HCEC 1CT (cell line): ENCODE measurements at regions not wholly inside any gene's neighbourhood (a gene's known extent, or its start where the extent isn't known, plus 50 kb on each side); places are given as distances from the start of the nearest gene placed in this dataset.

Experiments used
- DNase-seq: peaks from one replicate; pipeline ENCODE4 v3.0.0-alpha.2; 2017

DNA sequence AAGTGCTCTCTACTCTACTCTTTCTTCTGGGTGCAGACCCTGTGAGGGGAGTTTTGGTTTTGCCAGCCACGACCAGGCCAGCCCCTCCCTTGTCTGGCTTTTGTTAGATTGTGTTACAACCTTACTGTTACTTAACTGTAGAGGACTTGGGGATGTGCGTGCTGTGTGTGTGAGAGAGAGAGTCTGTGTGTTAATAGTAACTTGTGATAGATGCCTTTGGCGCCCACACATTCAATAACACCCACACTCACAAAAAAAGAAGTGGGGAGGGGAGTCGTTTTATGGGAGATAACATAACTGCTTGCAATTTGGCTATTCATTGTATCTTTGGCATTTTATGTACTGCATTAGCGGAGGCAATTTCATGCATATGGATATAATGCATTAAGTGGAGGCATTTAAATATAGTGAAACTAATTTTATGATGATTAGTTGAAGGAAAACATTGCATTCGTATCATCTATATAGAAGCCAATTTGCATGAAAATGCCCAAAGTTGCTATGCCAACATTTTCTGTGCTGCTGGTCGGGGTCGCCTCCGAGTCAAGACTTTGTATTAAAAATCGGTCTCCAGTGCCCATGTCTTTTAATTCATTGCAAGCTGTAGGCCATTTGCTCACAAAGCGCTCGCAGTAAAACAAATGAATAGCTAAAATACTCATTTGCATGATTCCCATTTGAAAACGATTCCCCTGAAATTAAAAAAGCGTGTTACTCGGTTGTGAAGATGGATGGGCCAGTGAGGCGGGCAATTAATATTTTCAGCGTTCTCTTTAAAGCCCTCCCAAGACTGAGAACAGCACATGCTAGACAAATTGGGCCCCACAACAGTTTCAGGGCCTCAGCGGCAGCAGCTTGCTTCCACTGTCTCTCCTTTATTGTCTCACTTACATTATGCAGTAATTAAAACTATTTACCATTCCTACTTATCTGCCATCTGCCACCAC, 158.5 kb upstream of the SMAD3 start:
- no peak for DNase-seq

- DNase-seq = no peak
Measured at GRCh38 chr15:66907826-66908743, 157.3 kb upstream of the SMAD3 start.

DNA sequence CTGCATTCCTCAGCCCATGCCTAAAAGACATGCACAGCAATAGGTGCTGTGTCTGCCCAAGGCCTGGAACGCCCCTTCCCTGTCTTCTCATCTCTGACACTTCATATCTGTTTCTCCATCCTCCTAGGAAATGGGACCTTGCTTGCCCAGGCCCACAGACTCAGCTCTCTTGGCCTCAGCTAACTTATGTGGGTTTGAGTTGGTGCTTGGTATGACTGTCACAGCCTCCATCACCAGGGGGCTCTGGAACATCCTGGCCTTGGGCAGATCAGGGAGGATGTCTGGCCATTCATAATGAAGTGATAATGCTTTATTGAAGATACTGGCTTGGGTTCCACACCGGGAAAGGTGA, 156.7 kb upstream of the SMAD3 start:
- DNase-seq = no peak

DNA sequence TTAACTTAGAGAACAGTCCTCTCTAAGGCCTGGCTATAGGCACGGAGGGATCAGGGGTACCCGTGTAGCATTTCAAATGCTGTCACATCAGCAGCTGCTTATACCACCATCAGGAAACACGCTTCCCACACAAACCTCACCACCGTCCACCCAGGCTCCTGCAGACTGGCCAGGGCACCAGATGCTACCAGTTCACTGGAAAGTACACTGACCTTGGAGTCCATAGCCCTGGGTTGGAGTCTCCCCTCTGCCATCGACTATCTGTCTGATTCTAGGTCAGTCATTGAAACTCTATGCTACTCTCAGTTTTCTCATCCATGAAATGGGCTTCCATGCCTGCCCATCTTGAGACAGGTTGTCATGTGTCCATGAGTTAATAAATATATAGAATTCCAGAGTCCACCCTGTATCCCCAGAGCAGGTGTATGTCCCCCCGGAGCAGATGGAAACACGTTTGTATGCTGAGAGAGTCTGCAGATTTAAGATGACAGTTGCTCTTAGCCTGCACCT, 156.0 kb upstream of the SMAD3 start:
- no peak for DNase-seq

DNA sequence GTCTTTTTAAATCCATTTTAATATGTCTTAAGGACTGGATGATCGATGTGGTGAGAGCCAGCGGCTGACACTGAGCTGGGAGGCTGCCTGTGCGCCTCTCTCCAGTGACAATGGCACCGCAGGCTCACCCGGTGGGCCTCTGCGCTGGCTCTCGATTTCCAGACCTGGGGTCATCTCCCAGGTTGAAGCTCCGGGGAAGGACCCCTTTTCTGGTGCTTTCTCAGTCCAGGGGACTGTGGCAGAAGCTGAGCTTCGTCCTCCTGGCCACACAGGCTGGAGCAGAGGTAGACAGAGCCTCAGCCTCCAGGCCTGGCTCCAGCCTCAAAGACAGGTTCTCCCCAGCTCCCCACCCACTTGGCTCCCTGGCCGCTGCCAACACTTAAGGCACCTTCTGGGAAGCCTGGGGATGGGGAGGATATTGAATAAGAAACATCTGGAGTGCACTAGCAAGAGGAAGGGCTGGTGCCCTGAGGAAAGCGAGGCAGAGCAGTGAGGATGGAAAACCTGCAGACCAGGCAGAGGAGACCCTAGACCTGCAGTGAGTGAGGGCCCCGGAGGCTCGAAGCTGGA, 154.2 kb upstream of the SMAD3 start:
- DNase-seq = no peak

- no peak for DNase-seq
Measured at GRCh38 chr15:66912001-66912400, 153.4 kb upstream of the SMAD3 start.

DNA sequence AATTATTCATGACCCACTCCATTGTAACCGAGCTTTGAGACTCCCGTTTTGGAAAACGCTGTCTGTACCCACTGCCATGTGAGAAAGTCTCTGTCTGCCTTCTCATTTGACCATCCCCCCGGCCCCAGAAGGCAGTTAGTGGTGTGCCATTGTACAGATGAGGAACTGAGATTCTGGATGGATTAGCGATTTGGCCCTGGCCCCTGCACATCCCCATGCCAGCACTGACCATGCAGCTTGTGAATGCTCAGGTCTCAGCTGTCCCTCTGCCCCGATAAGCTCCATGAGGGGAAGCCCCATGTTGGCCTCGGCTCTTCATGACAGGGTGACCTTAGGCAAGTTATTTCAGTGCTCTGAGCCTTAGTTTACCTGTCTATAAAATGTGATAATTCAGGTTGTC, 153.0 kb upstream of the SMAD3 start:
- DNase-seq = no peak

DNA sequence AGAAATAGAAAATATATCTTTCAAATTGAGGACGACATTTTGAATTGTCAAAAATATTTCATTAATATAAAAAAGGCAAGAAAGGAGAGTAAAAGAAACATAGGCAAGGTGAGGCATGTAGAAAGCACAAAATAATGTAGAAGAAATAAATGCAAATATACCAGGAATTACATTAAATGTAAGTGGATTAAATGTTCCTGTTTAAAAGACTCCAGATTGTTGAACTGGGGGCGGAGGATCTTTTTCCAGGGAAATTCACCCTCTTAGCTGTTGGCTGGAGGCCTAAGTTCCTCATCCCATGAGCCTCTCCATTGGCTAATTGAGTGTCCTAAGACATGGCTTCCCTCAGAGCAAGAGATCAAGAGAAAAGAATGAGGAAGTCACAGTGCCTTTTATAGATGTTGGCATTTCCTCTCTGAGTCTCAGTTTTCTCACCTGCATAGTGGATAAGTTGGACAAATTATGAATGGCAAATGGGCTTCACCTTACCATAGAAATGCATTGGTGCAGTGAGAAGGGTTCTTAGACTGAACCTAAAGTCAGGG, 147.4 kb upstream of the SMAD3 start:
- DNase-seq = no peak

DNA sequence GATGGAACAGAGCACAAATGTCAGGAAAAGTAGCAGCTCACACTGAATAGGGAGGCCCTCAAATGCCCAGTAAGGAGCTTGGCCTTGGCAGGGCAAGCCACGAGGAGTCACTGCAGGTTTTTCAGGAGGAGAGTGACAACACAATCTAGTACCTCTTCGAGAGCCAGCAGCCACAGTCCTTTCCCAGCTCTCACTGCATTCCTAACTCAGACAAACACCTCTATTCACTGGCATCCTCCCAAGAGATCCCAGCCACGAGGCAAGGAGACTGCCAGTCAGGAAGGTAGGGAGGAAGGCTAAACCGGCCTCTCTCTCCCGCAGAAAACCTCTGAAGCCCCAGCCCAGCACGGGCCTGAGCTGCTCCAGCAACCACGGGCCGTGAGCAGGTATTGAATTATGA, 146.0 kb upstream of the SMAD3 start:
- no peak for DNase-seq

GRCh38 chr15:66921319-66921915, 144.0 kb upstream of the SMAD3 start:
- DNase-seq = no peak

DNA sequence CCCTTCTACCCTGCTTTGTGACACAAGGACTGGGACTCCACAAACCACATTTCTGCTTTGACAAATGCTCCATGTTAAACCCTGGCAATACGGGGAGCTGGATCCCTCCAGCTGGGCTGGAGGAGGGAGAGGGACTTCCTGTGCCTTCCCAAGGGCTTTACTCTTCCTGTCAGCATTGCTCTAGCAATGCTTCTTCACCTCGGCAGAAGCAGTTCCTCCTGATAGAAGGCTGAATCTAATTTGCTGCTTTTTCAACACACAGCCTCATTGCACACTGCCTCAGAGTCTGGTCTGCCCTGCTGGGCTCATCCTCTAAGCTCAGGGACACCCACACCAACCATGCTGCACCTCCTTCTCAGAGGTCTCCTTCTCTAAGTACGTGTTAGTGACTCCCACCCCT, 142.8 kb upstream of the SMAD3 start:
- no peak for DNase-seq

DNA sequence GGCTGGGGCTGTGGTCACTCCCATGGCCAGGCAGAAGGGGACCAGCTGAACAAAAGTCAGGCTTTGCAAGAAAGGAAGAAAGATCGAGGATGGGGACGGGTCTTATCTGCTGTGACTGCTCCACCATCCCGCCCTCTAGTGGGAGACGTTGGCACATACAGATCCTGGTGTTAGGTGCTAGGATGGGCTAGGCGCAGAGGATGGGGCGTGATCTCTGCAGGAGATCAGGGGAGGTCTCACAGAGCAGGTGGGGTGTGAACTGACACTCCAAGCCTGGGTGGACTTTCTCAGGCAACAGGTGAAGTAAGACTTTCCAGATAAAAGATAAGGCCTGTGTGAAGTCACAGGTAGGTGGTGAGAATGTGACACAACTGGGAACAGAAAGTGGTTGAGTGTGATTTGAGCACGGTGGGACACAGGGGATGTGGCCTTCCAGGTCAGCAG, 141.9 kb upstream of the SMAD3 start:
- DNase-seq = no peak

GRCh38 chr15:66924889-66925288, 140.5 kb upstream of the SMAD3 start:
- DNase-seq = no peak

DNA sequence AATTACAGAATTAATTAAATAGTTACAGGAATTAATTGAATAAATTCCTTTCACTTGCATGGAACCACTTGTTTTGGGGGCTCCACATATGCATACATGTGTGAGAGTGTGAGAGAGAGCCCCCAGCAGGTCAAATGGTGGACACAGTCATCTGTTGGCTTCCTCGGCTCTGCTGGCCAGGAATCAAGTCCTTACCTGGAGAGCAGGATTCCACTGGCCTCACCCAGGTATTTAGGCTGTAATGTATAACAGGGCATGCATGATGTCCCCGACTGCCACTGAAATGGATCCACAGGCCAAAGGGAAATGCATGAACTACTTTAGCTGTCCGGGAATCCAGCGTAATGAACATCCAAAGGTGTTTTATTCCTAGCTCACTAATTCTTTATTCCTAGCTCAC, 139.7 kb upstream of the SMAD3 start:
- DNase-seq = no peak

GRCh38 chr15:66927201-66928077, 138.0 kb upstream of the SMAD3 start:
- DNase-seq = peak; percentile 56

GRCh38 chr15:66928101-66928500, 137.3 kb upstream of the SMAD3 start:
- DNase-seq = no peak

- no peak for DNase-seq
Measured at GRCh38 chr15:66928784-66929183, 136.6 kb upstream of the SMAD3 start.

DNA sequence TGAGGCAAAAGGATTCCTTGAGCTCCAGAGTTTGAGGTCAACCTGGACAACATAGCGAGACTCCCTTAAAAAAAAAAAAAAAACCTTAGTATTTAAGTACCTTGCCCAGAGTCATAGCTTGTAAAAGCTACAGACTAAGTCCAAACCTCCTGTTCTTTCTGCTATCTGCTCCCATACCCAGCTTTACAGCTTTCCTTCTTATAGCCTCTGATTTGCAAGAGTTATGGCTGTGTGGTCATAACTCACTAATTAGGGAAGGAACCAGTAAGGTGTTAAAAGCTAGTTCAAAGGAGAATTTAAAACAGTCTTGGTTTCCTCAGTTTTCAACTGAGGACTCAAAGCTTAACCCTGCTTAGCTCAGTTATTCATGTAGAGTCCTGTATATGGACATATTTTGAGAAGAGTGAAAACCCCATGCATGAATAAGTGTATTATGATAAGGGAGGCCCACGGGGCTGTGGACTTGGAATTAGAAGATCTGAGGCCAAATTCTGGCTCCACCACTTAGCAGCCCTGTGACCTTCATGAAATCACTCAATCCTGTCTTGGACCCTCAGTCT, 135.5 kb upstream of the SMAD3 start:
- DNase-seq = no peak

GRCh38 chr15:66931768-66932633, 133.4 kb upstream of the SMAD3 start:
- peak; percentile 71 for DNase-seq

GRCh38 chr15:66932634-66933024, 132.8 kb upstream of the SMAD3 start:
- no peak for DNase-seq
